Mesendoderm (in vitro differentiated cells): ENCODE measurements at regions not wholly inside any gene's neighbourhood (a gene's known extent, or its start where the extent isn't known, plus 50 kb on each side); places are given as distances from the start of the nearest gene placed in this dataset.

Experiments
- DNase-seq: peaks from one replicate; pipeline ENCODE4 v3.0.0; 2013
- H2AK5ac ChIP-seq: 2 replicates; pipeline ENCODE4 v1.6.1; 2013; ENCODE audit warnings: low read length, inconsistent platforms
- H2BK120ac ChIP-seq: 2 replicates; pipeline ENCODE4 v1.6.1; 2013; ENCODE audit warnings: low read depth, mild to moderate bottlenecking, low read length, moderate library complexity, mixed read lengths
- H2BK15ac ChIP-seq: replicated peaks from 2 replicates; pipeline ENCODE4 v1.6.1; 2013; ENCODE audit warnings: low read depth, mild to moderate bottlenecking, moderate library complexity
- H2BK5ac ChIP-seq: 2 replicates; pipeline ENCODE4 v1.6.1; 2013; ENCODE audit warnings: low read length, inconsistent platforms
- H3K18ac ChIP-seq: 2 replicates; pipeline ENCODE4 v1.6.1; 2013; ENCODE audit warnings: mild to moderate bottlenecking, low read length, mixed read lengths
- H3K23ac ChIP-seq: one replicate; pipeline ENCODE4 v1.6.1; 2013; ENCODE audit warnings: low read length
- H3K27ac ChIP-seq: 2 replicates; pipeline ENCODE4 v1.5.1; 2013; ENCODE audit warnings: low read depth, mild to moderate bottlenecking, inconsistent platforms, low read length, moderate library complexity
- H3K27me3 ChIP-seq: 2 replicates; pipeline ENCODE4 v1.6.1; 2013; ENCODE audit warnings: low read length, control low read depth, mild to moderate bottlenecking, inconsistent platforms; ENCODE audit not compliant: insufficient read depth, poor library complexity
- H3K36me3 ChIP-seq: 2 replicates; pipeline ENCODE4 v1.6.1; 2013; ENCODE audit warnings: low read length, inconsistent platforms; ENCODE audit not compliant: control insufficient read depth, insufficient read depth
- H3K4ac ChIP-seq: one replicate; pipeline ENCODE4 v1.6.1; 2013; ENCODE audit warnings: low read depth, mild to moderate bottlenecking, low read length, moderate library complexity
- H3K4me1 ChIP-seq: 2 replicates; pipeline ENCODE4 v1.6.1; 2013; ENCODE audit warnings: low read depth, low read length, inconsistent platforms; ENCODE audit not compliant: control insufficient read depth
- H3K4me2 ChIP-seq: 2 replicates; pipeline ENCODE4 v1.6.1; 2013; ENCODE audit warnings: low read length
- H3K4me3 ChIP-seq: 2 replicates; pipeline ENCODE4 v1.5.1; 2013; ENCODE audit warnings: mild to moderate bottlenecking, low read length
- H3K56ac ChIP-seq: one replicate; pipeline ENCODE4 v1.6.1; 2013; ENCODE audit warnings: low read length
- H3K79me1 ChIP-seq: 2 replicates; pipeline ENCODE4 v1.6.1; 2013; ENCODE audit warnings: low read length, inconsistent platforms
- H3K79me2 ChIP-seq: 2 replicates; pipeline ENCODE4 v1.6.1; 2013; ENCODE audit warnings: mild to moderate bottlenecking, low read length; ENCODE audit not compliant: control insufficient read depth, insufficient read depth
- H3K9ac ChIP-seq: 2 replicates; pipeline ENCODE4 v1.6.1; 2013; ENCODE audit warnings: low read length, inconsistent platforms
- H4K5ac ChIP-seq: one replicate; pipeline ENCODE4 v1.6.1; 2013; ENCODE audit warnings: low read length
- H4K8ac ChIP-seq: one replicate; pipeline ENCODE4 v1.6.1; 2013; ENCODE audit warnings: low read depth, mild to moderate bottlenecking, control low read depth, low read length, moderate library complexity
- WGBS: extraction: QIAGEN DNeasy Blood & Tissue Kit; methylation state at CpG from one replicate; pipeline ENCODE4 v1.1.7; 2013; ENCODE audit warnings: low lambda C conversion rate, missing lambda C conversion rate; ENCODE audit not compliant: insufficient coverage; ENCODE audit errors: extremely low coverage; 5-methylcytosine and 5-hydroxymethylcytosine counted together

GRCh38 chr2:120554625-120555032 is 181.0 kb upstream of the GLI2 start:
- Histone ChIP-seq H3K4me1 (no peaks in the 10 kb centered on the region), H4K5ac (no peak overlapping the region), H3K4ac (no peak overlapping the region), H3K36me3 (no peaks in the 10 kb centered on the region), H3K18ac (no peak overlapping the region), H4K8ac (no peak overlapping the region), H2BK15ac (no peak overlapping the region), H3K79me1 (no peaks in the 10 kb centered on the region), H2AK5ac (no peak overlapping the region), H3K79me2 (no peaks in the 10 kb centered on the region), H3K23ac (no peak overlapping the region), H3K56ac (no peak overlapping the region), H2BK120ac (no peak overlapping the region), H3K4me2 (no peak overlapping the region), H3K27me3 (no peaks in the 10 kb centered on the region), H2BK5ac (no peak overlapping the region), H3K9ac (no peak overlapping the region), H3K27ac (no peak overlapping the region), H3K4me3 (no peak overlapping the region)
- DNase-seq: no peak

- H3K18ac ChIP-seq: no peak overlapping the region
- no peak overlapping the region for H3K9ac ChIP-seq
- H3K27ac ChIP-seq: no peak overlapping the region
- H3K36me3 ChIP-seq: no peaks in the 10 kb centered on the region
- no peak overlapping the region for H2BK120ac ChIP-seq
- no peak overlapping the region for H2AK5ac ChIP-seq
- H3K4me2 ChIP-seq: no peak overlapping the region
- no peak overlapping the region for H3K56ac ChIP-seq
- no peaks in the 10 kb centered on the region for H3K27me3 ChIP-seq
- H3K79me2 ChIP-seq: no peaks in the 10 kb centered on the region
- no peak overlapping the region for H3K23ac ChIP-seq
- no CpG with 5 or more reads among the region's 4 CpGs for WGBS
- no peaks in the 10 kb centered on the region for H3K79me1 ChIP-seq
- no peak overlapping the region for H2BK5ac ChIP-seq
- DNase-seq: no peak
- no peak overlapping the region for H4K5ac ChIP-seq
- H3K4me3 ChIP-seq: no peak overlapping the region
- H4K8ac ChIP-seq: no peak overlapping the region
- H2BK15ac ChIP-seq: no peak overlapping the region
- no peaks in the 10 kb centered on the region for H3K4me1 ChIP-seq
- no peak overlapping the region for H3K4ac ChIP-seq
Measured at GRCh38 chr2:120555092-120555491, 180.6 kb upstream of the GLI2 start.

- H3K4ac ChIP-seq: no peak overlapping the region
- H3K27me3 ChIP-seq: no peaks in the 10 kb centered on the region
- no peaks in the 10 kb centered on the region for H3K36me3 ChIP-seq
- H2BK120ac ChIP-seq: no peak overlapping the region
- no peak overlapping the region for H3K23ac ChIP-seq
- H4K5ac ChIP-seq: no peak overlapping the region
- no peak overlapping the region for H3K4me2 ChIP-seq
- H2BK15ac ChIP-seq: no peak overlapping the region
- no peak overlapping the region for H2BK5ac ChIP-seq
- H4K8ac ChIP-seq: no peak overlapping the region
- no peak overlapping the region for H2AK5ac ChIP-seq
- H3K56ac ChIP-seq: no peak overlapping the region
- DNase-seq: peak; percentile 44
- H3K79me2 ChIP-seq: no peaks in the 10 kb centered on the region
- no peak overlapping the region for H3K4me3 ChIP-seq
- no peaks in the 10 kb centered on the region for H3K4me1 ChIP-seq
- no peak overlapping the region for H3K9ac ChIP-seq
- no peak overlapping the region for H3K27ac ChIP-seq
- no peak overlapping the region for H3K18ac ChIP-seq
- no peaks in the 10 kb centered on the region for H3K79me1 ChIP-seq
- WGBS: no CpG with 5 or more reads among the region's 3 CpGs
Measured at GRCh38 chr2:120556911-120557310, 178.8 kb upstream of the GLI2 start.

- H4K8ac ChIP-seq: no peak overlapping the region
- no peak overlapping the region for H2BK5ac ChIP-seq
- H3K36me3 ChIP-seq: no peaks in the 10 kb centered on the region
- no peak overlapping the region for H3K4ac ChIP-seq
- no peak overlapping the region for H3K9ac ChIP-seq
- no peaks in the 10 kb centered on the region for H3K27me3 ChIP-seq
- H3K4me1 ChIP-seq: no peaks in the 10 kb centered on the region
- no peak overlapping the region for H3K56ac ChIP-seq
- H3K79me1 ChIP-seq: no peaks in the 10 kb centered on the region
- no peak overlapping the region for H2BK120ac ChIP-seq
- H2AK5ac ChIP-seq: no peak overlapping the region
- no peak overlapping the region for H3K4me3 ChIP-seq
- no CpG with 5 or more reads among the region's 3 CpGs for WGBS
- H4K5ac ChIP-seq: no peak overlapping the region
- H3K4me2 ChIP-seq: no peak overlapping the region
- H2BK15ac ChIP-seq: no peak overlapping the region
- H3K18ac ChIP-seq: no peak overlapping the region
- no peak overlapping the region for H3K23ac ChIP-seq
- H3K27ac ChIP-seq: no peak overlapping the region
- no peaks in the 10 kb centered on the region for H3K79me2 ChIP-seq
- DNase-seq: no peak
Measured at GRCh38 chr2:120558847-120559246, 176.8 kb upstream of the GLI2 start.

GRCh38 chr2:120559401-120559800 is 176.3 kb upstream of the GLI2 start:
- WGBS: no CpG with 5 or more reads among the region's 5 CpGs
- H3K4me1 ChIP-seq: no peaks in the 10 kb centered on the region
- H3K4me3 ChIP-seq: no peak overlapping the region
- no peak overlapping the region for H3K4me2 ChIP-seq
- DNase-seq: no peak
- H3K18ac ChIP-seq: no peak overlapping the region
- no peak overlapping the region for H3K23ac ChIP-seq
- no peak overlapping the region for H3K9ac ChIP-seq
- no peaks in the 10 kb centered on the region for H3K27me3 ChIP-seq
- H2AK5ac ChIP-seq: no peak overlapping the region
- no peak overlapping the region for H4K5ac ChIP-seq
- no peak overlapping the region for H2BK15ac ChIP-seq
- no peaks in the 10 kb centered on the region for H3K79me1 ChIP-seq
- no peaks in the 10 kb centered on the region for H3K79me2 ChIP-seq
- H3K27ac ChIP-seq: no peak overlapping the region
- H3K36me3 ChIP-seq: no peaks in the 10 kb centered on the region
- no peak overlapping the region for H2BK5ac ChIP-seq
- no peak overlapping the region for H3K56ac ChIP-seq
- H2BK120ac ChIP-seq: no peak overlapping the region
- no peak overlapping the region for H4K8ac ChIP-seq
- no peak overlapping the region for H3K4ac ChIP-seq

GRCh38 chr2:120560330-120560729 is 175.3 kb upstream of the GLI2 start:
- no peaks in the 10 kb centered on the region for H3K4me1 ChIP-seq
- no peak overlapping the region for H2BK120ac ChIP-seq
- no peak overlapping the region for H3K56ac ChIP-seq
- H3K27ac ChIP-seq: no peak overlapping the region
- WGBS: no CpG with 5 or more reads among the region's 6 CpGs
- no peak overlapping the region for H3K4me3 ChIP-seq
- H3K79me1 ChIP-seq: no peaks in the 10 kb centered on the region
- H3K18ac ChIP-seq: no peak overlapping the region
- no peak overlapping the region for H3K4me2 ChIP-seq
- no peak overlapping the region for H4K8ac ChIP-seq
- no peak overlapping the region for H3K9ac ChIP-seq
- H2AK5ac ChIP-seq: no peak overlapping the region
- no peaks in the 10 kb centered on the region for H3K27me3 ChIP-seq
- H3K36me3 ChIP-seq: no peaks in the 10 kb centered on the region
- H3K23ac ChIP-seq: no peak overlapping the region
- no peak overlapping the region for H2BK5ac ChIP-seq
- no peak overlapping the region for H4K5ac ChIP-seq
- H2BK15ac ChIP-seq: no peak overlapping the region
- DNase-seq: no peak
- H3K4ac ChIP-seq: no peak overlapping the region
- H3K79me2 ChIP-seq: no peaks in the 10 kb centered on the region
